B cell (primary cell): ENCODE measurements at regions not wholly inside any gene's neighbourhood (a gene's known extent, or its start where the extent isn't known, plus 50 kb on each side); places are given as distances from the start of the nearest gene placed in this dataset.

Experiments used
- ATAC-seq: fragments of 200-7000 bp; cut with Tn5 transposase; one replicate; pipeline ENCODE4 v1.10.0; 2021; ENCODE audit warnings: low read depth, mild to moderate bottlenecking, moderate number of reproducible peaks, moderate library complexity
- CTCF ChIA-PET: fragments of 350-600 bp; sonication (Branson Sonifier 250); formaldehyde crosslinking; loops from one replicate; lab custom pipeline; 2021; ENCODE audit warnings: antibody characterized with exemption, inconsistent platforms; lab: Charles Lee
- POLR2A ChIA-PET: fragments of 350-600 bp; sonication (Branson Sonifier 250); formaldehyde crosslinking; loops from one replicate; lab custom pipeline; 2021; ENCODE audit warnings: antibody characterized with exemption; lab: Charles Lee
- DNase-seq: peaks from one replicate; pipeline ENCODE4 v3.0.0; 2013
- H2AFZ ChIP-seq: 2 replicates; pipeline ENCODE4 v1.6.1; 2012; ENCODE audit warnings: mild to moderate bottlenecking, low read depth, low read length; ENCODE audit not compliant: insufficient read depth, poor library complexity, severe bottlenecking
- H3K27ac ChIP-seq, 2 donors: 1 replicate in 1 of 2; 2 replicates in 1 of 2; pipeline ENCODE4 v1.5.1; 2012 to 2013; ENCODE audit warnings: low read length in 2 of 2, mild to moderate bottlenecking in 2 of 2, moderate library complexity in 1 of 2
- H3K27me3 ChIP-seq, 4 experiments: fragments of 200-600 bp in 1 of 4; sonication (generic) in 1 of 4; replicated peaks in 1 of 4; 1 replicate in 2 of 4; 2 replicates in 2 of 4; pipeline versions ENCODE4 v1.6.1 to v1.7.0; 2013 to 2016; ENCODE audit warnings: low read length in 3 of 4, mild to moderate bottlenecking in 2 of 4, mixed read lengths in 1 of 4, moderate library complexity in 1 of 4; ENCODE audit not compliant: insufficient read depth in 4 of 4, control insufficient read depth in 3 of 4; ENCODE audit errors: control extremely low read depth in 1 of 4
- H3K36me3 ChIP-seq, 2 experiments: replicated peaks in 1 of 2; 1 replicate in 1 of 2; 2 replicates in 1 of 2; pipeline versions ENCODE4 v1.6.1 to v1.7.1; 2013; ENCODE audit warnings: low read length in 1 of 2; ENCODE audit not compliant: insufficient read depth in 2 of 2, control insufficient read depth in 1 of 2; ENCODE audit errors: control extremely low read depth in 1 of 2, extremely low read depth in 1 of 2
- H3K4me1 ChIP-seq, 2 donors: fragments of 200-600 bp in 1 of 2; sonication (generic) in 1 of 2; 1 replicate in 1 of 2; 2 replicates in 1 of 2; pipeline versions ENCODE4 v1.5.1 to v1.6.1; 2013 to 2017; ENCODE audit warnings: low read length in 2 of 2; ENCODE audit not compliant: control insufficient read depth in 2 of 2, insufficient read depth in 2 of 2
- H3K4me2 ChIP-seq: replicated peaks from 2 replicates; pipeline ENCODE3; 2012; ENCODE audit warnings: mild to moderate bottlenecking, low read depth, low read length; ENCODE audit not compliant: poor library complexity, severe bottlenecking
- H3K4me3 ChIP-seq, 5 experiments: fragments of 200-600 bp in 1 of 5; sonication (generic) in 1 of 5; 1 replicate in 3 of 5; 2 replicates in 2 of 5; pipeline versions ENCODE4 v1.5.1 to v1.7.0; 2011 to 2016; ENCODE audit warnings: low read length in 4 of 5, mild to moderate bottlenecking in 4 of 5, low read depth in 2 of 5, control low read depth in 1 of 5, moderate library complexity in 1 of 5; ENCODE audit not compliant: insufficient read depth in 1 of 5; ENCODE audit errors: control extremely low read depth in 1 of 5, extremely low read depth in 1 of 5
- H3K79me2 ChIP-seq: fragments of 200-600 bp; sonication (generic); one replicate; pipeline ENCODE4 v1.6.0; 2016; ENCODE audit warnings: low read length; ENCODE audit not compliant: control insufficient read depth, insufficient read depth
- H3K9ac ChIP-seq: fragments of 200-600 bp; sonication (generic); 2 replicates; pipeline ENCODE4 v1.6.1; 2017; ENCODE audit warnings: mild to moderate bottlenecking, low read length, moderate library complexity
- H3K9me3 ChIP-seq, 3 donors: one replicate each; pipeline versions ENCODE4 v1.6.1 to v1.7.1; 2013; ENCODE audit warnings: low read length in 2 of 3; ENCODE audit not compliant: control insufficient read depth in 2 of 3, insufficient read depth in 1 of 3; ENCODE audit errors: control extremely low read depth in 1 of 3
- H4K20me1 ChIP-seq: 2 replicates; pipeline ENCODE4 v1.6.0; 2012; ENCODE audit warnings: mild to moderate bottlenecking, low read length; ENCODE audit not compliant: insufficient read depth, control insufficient read depth, poor library complexity, severe bottlenecking
- H3K27ac Mint-ChIP-seq: one replicate; pipeline ENCODE4 v1.8.0; 2021; ENCODE audit warnings: mixed read lengths
- H3K27me3 Mint-ChIP-seq: one replicate; pipeline ENCODE4 v1.8.0; 2021; ENCODE audit warnings: mixed read lengths
- H3K4me1 Mint-ChIP-seq: one replicate; pipeline ENCODE4 v1.8.0; 2021; ENCODE audit warnings: mixed read lengths
- H3K4me3 Mint-ChIP-seq: one replicate; pipeline ENCODE4 v1.8.0; 2021; ENCODE audit warnings: mixed read lengths
- H3K9me3 Mint-ChIP-seq: one replicate; pipeline ENCODE4 v1.8.0; 2022; ENCODE audit warnings: mixed read lengths; ENCODE audit not compliant: insufficient read depth
- CTCF ChIP-seq: fragments of 200-600 bp; IDR thresholded peaks from one replicate; pipeline ENCODE4 v1.8.0; 2022; ENCODE audit warnings: antibody characterized with exemption, mild to moderate bottlenecking
- EZH2 ChIP-seq: IDR thresholded peaks from 2 replicates; pipeline ENCODE4 v1.6.1; 2012; ENCODE audit warnings: borderline replicate concordance, low read depth, mild to moderate bottlenecking, moderate library complexity, low read length; ENCODE audit not compliant: insufficient read depth, poor library complexity, severe bottlenecking
- WGBS: methylation state at CpG from one replicate; pipeline ENCODE4 v1.1.5; 2013; ENCODE audit warnings: missing lambda C conversion rate; ENCODE audit not compliant: insufficient coverage; 5-methylcytosine and 5-hydroxymethylcytosine counted together
- intact Hi-C: fragments of 100-400 bp; cut with micrococcal nuclease; formaldehyde crosslinking; loops from one replicate; pipeline ENCODE4 v1.10.0; 2022

DNA sequence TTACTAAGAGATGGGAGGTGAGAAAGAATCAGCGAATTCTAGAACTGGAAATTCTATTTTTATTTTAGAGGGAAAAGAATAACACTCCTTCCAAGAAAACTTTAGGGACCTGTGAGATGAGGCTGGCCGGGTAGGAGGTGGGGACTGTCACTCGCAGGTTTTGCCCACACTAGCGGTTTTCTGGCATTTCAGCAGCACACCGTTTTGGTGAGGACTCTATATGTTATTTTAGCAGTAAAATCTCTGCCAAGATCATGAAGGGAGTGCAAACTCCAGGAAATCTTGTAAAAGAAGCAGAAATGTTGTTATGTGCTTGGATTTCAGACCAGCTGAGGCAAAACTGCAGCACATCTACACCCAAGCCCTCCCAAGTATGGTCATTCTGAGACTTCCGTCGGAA lies 470.6 kb downstream of the PSAT1 start:
- Mint-ChIP-seq H3K9me3 (no peaks in the 10 kb centered on the region), H3K27me3 (no peaks in the 10 kb centered on the region), H3K4me1 (peaks cover 9% of the 10 kb centered on the region), H3K27ac (no peak overlapping the region), H3K4me3 (no peak overlapping the region)
- no peak overlapping the region for H2AFZ ChIP-seq
- H3K4me1 ChIP-seq = peaks cover 4 to 5% of the 10 kb centered on the region in 2 donors
- ChIA-PET CTCF (no interaction called here), POLR2A (no interaction called here)
- H3K9ac ChIP-seq = no peak overlapping the region
- no peaks in the 10 kb centered on the region for H3K9me3 ChIP-seq
- 100% methylated on average over 2 of the region's 7 CpGs for WGBS
- no peak overlapping the region for H3K4me3 ChIP-seq
- ATAC-seq (no peak), DNase-seq (no peak)
- no peaks in the 10 kb centered on the region for H3K36me3 ChIP-seq
- intact Hi-C loops = no loop called here
- H3K79me2 ChIP-seq = no peaks in the 10 kb centered on the region
- no peaks in the 10 kb centered on the region for H3K27me3 ChIP-seq
- TF ChIP-seq EZH2 (no peak), CTCF (no peak)
- H4K20me1 ChIP-seq = no peaks in the 10 kb centered on the region
- no peak overlapping the region for H3K4me2 ChIP-seq
- no peak overlapping the region for H3K27ac ChIP-seq

DNA sequence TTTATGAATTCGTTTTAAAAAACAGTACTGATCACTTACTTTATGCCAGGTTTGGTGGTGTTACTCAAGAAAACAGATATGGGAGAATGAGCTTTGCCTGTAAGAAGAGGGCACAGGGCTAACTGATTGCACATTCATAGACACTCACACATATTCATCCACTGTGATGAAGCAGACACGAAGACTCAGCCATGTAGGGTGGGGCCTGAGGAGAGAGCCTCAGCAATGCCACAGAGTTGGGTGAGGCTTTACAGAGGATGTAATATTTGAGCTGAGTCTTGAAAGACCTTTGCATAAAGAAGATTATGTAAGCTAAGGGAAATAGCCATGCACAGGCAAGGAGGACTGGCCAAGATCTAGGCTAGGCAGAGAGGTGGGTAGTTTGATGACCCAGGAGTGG lies 472.8 kb downstream of the PSAT1 start:
- H3K27ac Mint-ChIP-seq = no peak overlapping the region
- POLR2A ChIA-PET = no interaction called here
- Histone ChIP-seq H3K9ac (peak overlapping the region; percentile 4), H3K4me1 (peaks cover 4 to 5% of the 10 kb centered on the region in 2 donors), H3K4me3 (no peak overlapping the region), H3K36me3 (no peaks in the 10 kb centered on the region), H3K27ac (no peak overlapping the region), H3K9me3 (no peaks in the 10 kb centered on the region), H3K27me3 (no peaks in the 10 kb centered on the region), H2AFZ (peak overlapping the region; percentile 12), H3K79me2 (no peaks in the 10 kb centered on the region), H3K4me2 (no peak overlapping the region), H4K20me1 (no peaks in the 10 kb centered on the region)
- no CpG with 5 or more reads among the region's 2 CpGs for WGBS
- H3K4me1 Mint-ChIP-seq = peaks cover 9% of the 10 kb centered on the region
- intact Hi-C loops = no loop called here
- no peaks in the 10 kb centered on the region for H3K9me3 Mint-ChIP-seq
- H3K27me3 Mint-ChIP-seq = no peaks in the 10 kb centered on the region
- no peak for ATAC-seq
- DNase-seq = no peak
- TF ChIP-seq EZH2 (no peak), CTCF (no peak)
- CTCF ChIA-PET = no interaction called here
- H3K4me3 Mint-ChIP-seq = peak overlapping the region; percentile 2
